ENCODE measurements at regions not wholly inside any gene's neighbourhood (a gene's known extent, or its start where the extent isn't known, plus 50 kb on each side); places are given as distances from the start of the nearest gene placed in this dataset.

- TF ChIP-seq CTCF (IDR thresholded peaks at IDR 0.05; ENCODE audit: poor library complexity) (no peak), EZH2 (IDR thresholded peaks at IDR 0.05; ENCODE audit: borderline replicate concordance) (no peak), EZH2phosphoT487 (IDR thresholded peaks at IDR 0.05; ENCODE audit: low read depth, severe bottlenecking, unreplicated experiment) (no peak)
Measured at GRCh38 chr1:224534731-224535130, 81.4 kb upstream of the CNIH3 start.

Data from hepatocyte (in vitro differentiated cells).